HepG2 (cell line): ENCODE measurements at regions not wholly inside any gene's neighbourhood (a gene's known extent, or its start where the extent isn't known, plus 50 kb on each side); places are given as distances from the start of the nearest gene placed in this dataset.

Experiments
- ATAC-seq: fragments of 200-7000 bp; cut with Tn5 transposase; 3 replicates; pipeline ENCODE4 v1.9.1; 2020; ENCODE audit warnings: mild to moderate bottlenecking, moderate library complexity
- BruUV-seq: library from RNA; stranded (reverse); fragments of 400-500 nt; replicated peaks from 2 replicates; lab custom pipeline; 2021; lab: Mats Ljungman, UMichigan
- CTCF ChIA-PET: fragments of 300-600 bp; formaldehyde crosslinking; extraction: SDS; loops from one replicate; lab custom pipeline; 2021; ENCODE audit warnings: low total read pairs, inconsistent platforms, low intra/inter-chr PET ratio; lab: Yijun Ruan, JAX
- POLR2A ChIA-PET: fragments of 350-600 bp; sonication (Branson Sonifier 250); formaldehyde crosslinking; loops from one replicate; lab custom pipeline; 2020; ENCODE audit warnings: antibody characterized with exemption, inconsistent platforms; lab: Yijun Ruan, JAX
- DNase-seq: peaks from one replicate; pipeline ENCODE4 v3.0.0-alpha.2; 2015; ENCODE audit warnings: low spot score
- FAIRE-seq: peaks from 3 replicates; lab custom pipeline; 2011; peaks lifted over from hg19 to GRCh38; lab: Jason Lieb, UNC
- H2AFZ ChIP-seq: one replicate; pipeline ENCODE4 v1.6.1; 2011; ENCODE audit warnings: low read length, inconsistent platforms
- H3K27ac ChIP-seq: fragments of 300-600 bp; 3 replicates; pipeline ENCODE4 v1.8.0; 2011; ENCODE audit warnings: mixed run types, mild to moderate bottlenecking, mixed read lengths, low read length, inconsistent platforms; ENCODE audit not compliant: insufficient read depth; ENCODE audit errors: extremely low read length
- H3K27me3 ChIP-seq, 2 experiments: fragments of 200-600 bp in 1 of 2; 2 replicates in 1 of 2; 3 replicates in 1 of 2; pipeline versions ENCODE4 v1.6.0 to v1.8.0; 2011; ENCODE audit warnings: low read length in 2 of 2, mild to moderate bottlenecking in 2 of 2, moderate library complexity in 2 of 2, inconsistent platforms in 1 of 2; ENCODE audit not compliant: insufficient read depth in 2 of 2, control insufficient read depth in 1 of 2
- H3K36me3 ChIP-seq, 2 experiments: fragments of 200-600 bp in 1 of 2; replicated peaks in 1 of 2; 2 replicates in 1 of 2; 3 replicates in 1 of 2; pipeline versions ENCODE4 v1.5.1 to v1.8.0; 2011; ENCODE audit warnings: low read length in 2 of 2, inconsistent platforms in 1 of 2; ENCODE audit not compliant: insufficient read depth in 2 of 2, control insufficient read depth in 1 of 2
- H3K4me1 ChIP-seq: 2 replicates; pipeline ENCODE4 v1.5.1; 2012; ENCODE audit warnings: low read length, inconsistent platforms; ENCODE audit not compliant: insufficient read depth
- H3K4me2 ChIP-seq: 2 replicates; pipeline ENCODE4 v1.6.0; 2011; ENCODE audit warnings: low read depth, low read length, inconsistent platforms
- H3K4me3 ChIP-seq, 3 experiments: fragments of 200-600 bp in 1 of 3; sonication (generic), shearing (Covaris generic) in 1 of 3; replicated peaks in 1 of 3; 2 replicates each; pipeline ENCODE4 v1.5.1; 2011 to 2016; ENCODE audit warnings: low read length in 3 of 3, inconsistent platforms in 2 of 3, low read depth in 2 of 3, mild to moderate bottlenecking in 2 of 3, control low read depth in 1 of 3, mixed read lengths in 1 of 3; ENCODE audit not compliant: insufficient read depth in 1 of 3
- H3K79me2 ChIP-seq: one replicate; pipeline ENCODE4 v1.6.1; 2011; ENCODE audit warnings: low read length, inconsistent platforms; ENCODE audit not compliant: insufficient read depth
- H3K9ac ChIP-seq: 2 replicates; pipeline ENCODE4 v1.6.0; 2011; ENCODE audit warnings: mild to moderate bottlenecking, low read depth, low read length, inconsistent platforms; ENCODE audit not compliant: insufficient read depth
- H3K9me3 ChIP-seq: 2 replicates; pipeline ENCODE4 v1.5.1; 2012; ENCODE audit warnings: mild to moderate bottlenecking, low read length
- H4K20me1 ChIP-seq: 2 replicates; pipeline ENCODE4 v1.6.0; 2011; ENCODE audit warnings: inconsistent platforms, mild to moderate bottlenecking, low read length, moderate library complexity; ENCODE audit not compliant: insufficient read depth
- BORCS8-MEF2B ChIP-seq: sonication (generic); formaldehyde crosslinking; IDR thresholded peaks from 2 replicates; pipeline ENCODE4 v1.8.0; 2022; ENCODE audit warnings: mild to moderate bottlenecking, missing genetic modification reagents
- CREB1 ChIP-seq, 2 experiments: fragments of 450-650 bp in 1 of 2; IDR thresholded peaks; 2 replicates each; pipeline ENCODE4 v1.6.1; 2016 to 2017; ENCODE audit warnings: control low read depth in 1 of 2, mild to moderate bottlenecking in 1 of 2, missing compliant biosample characterization in 1 of 2, missing genetic modification characterization in 1 of 2
- HNRNPUL1 ChIP-seq: fragments of 200-400 bp; formaldehyde crosslinking; IDR thresholded peaks from 2 replicates; pipeline ENCODE4 v1.6.1; 2017; ENCODE audit warnings: low read depth, mild to moderate bottlenecking, low read length, moderate library complexity
- KLF16 ChIP-seq, 2 experiments: sonication (generic) in 1 of 2; formaldehyde crosslinking in 1 of 2; IDR thresholded peaks; 2 replicates each; pipeline versions ENCODE4 v1.6.1 to v1.8.0; 2016 to 2023; ENCODE audit warnings: missing genetic modification reagents in 2 of 2, missing compliant biosample characterization in 1 of 2
- MTF1 ChIP-seq: sonication (generic); formaldehyde crosslinking; IDR thresholded peaks from 2 replicates; pipeline ENCODE4 v1.5.0; 2020; ENCODE audit warnings: missing genetic modification reagents
- SMARCE1 ChIP-seq: fragments of 450-650 bp; IDR thresholded peaks from 2 replicates; pipeline ENCODE4 v1.6.1; 2017; ENCODE audit warnings: borderline replicate concordance
- ZSCAN22 ChIP-seq: sonication (generic); formaldehyde crosslinking; IDR thresholded peaks from 2 replicates; pipeline ENCODE4 v1.4.0; 2020; ENCODE audit warnings: mild to moderate bottlenecking, missing genetic modification reagents
- WGBS: methylation state at CpG from one replicate; pipeline ENCODE4 v1.1.6; 2017; ENCODE audit warnings: low lambda C conversion rate; 5-methylcytosine and 5-hydroxymethylcytosine counted together
- in situ Hi-C: cut with HindIII; loops from 2 replicates; pipeline ENCODE4 v1.10.0; 2017; ENCODE audit warnings: low pct_unique_long_range_greater_than_20kb; ENCODE audit not compliant: extremely low pct_ligation_motif_present
- intact Hi-C: fragments of 100-400 bp; cut with micrococcal nuclease; formaldehyde crosslinking; loops from one replicate; pipeline ENCODE4 v1.10.0; 2022; ENCODE audit not compliant: unreplicated experiment
- TF ChIP-seq, protein P1 (sequence below): sonication (generic); formaldehyde crosslinking; IDR thresholded peaks from 2 replicates; pipeline ENCODE4 v1.8.0; 2022; ENCODE audit warnings: missing genetic modification reagents, mild to moderate bottlenecking, moderate library complexity, borderline replicate concordance

DNA sequence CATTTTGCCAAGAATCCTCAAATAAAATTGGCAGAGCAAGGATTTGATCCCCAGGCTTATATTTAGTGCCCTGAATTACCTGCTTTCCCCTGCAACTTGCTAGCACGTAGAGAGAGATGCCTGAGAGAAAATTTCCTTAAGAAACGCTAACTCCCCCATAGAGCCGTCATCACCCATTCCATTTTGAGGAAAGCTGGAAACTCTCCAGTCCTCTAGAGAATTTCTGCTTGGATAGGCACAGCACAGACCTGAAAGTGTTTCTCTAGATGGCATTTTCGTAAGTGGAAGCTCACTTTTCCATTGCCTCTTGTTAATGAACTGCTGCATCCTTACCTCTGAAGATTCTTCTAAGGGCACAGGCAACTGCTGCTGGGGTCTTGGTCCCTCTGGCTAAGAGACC lies 277.8 kb upstream of the SIX2 start:
- no peaks in the 10 kb centered on the region for H3K79me2 ChIP-seq
- ATAC-seq, result no peak
- no peak for FAIRE-seq
- no peaks in the 10 kb centered on the region for H3K9me3 ChIP-seq
- intact Hi-C loops, result no loop called here
- ChIA-PET POLR2A (no interaction called here), CTCF (no interaction called here)
- H3K27ac ChIP-seq, result no peak overlapping the region
- H3K27me3 ChIP-seq, result peaks cover 0 to 68% of the 10 kb centered on the region in 2 experiments; a peak in 4 of 5 replicates
- H3K4me3 ChIP-seq, result no peak overlapping the region
- WGBS, result 38% methylated on average over 4 of the region's 4 CpGs
- H4K20me1 ChIP-seq, result no peaks in the 10 kb centered on the region
- H3K4me2 ChIP-seq, result no peak overlapping the region
- no TSS peak for BruUV-seq
- no peak overlapping the region for H3K9ac ChIP-seq
- DNase-seq, result no peak
- H3K36me3 ChIP-seq, result no peaks in the 10 kb centered on the region
- TF ChIP-seq CREB1 (IDR thresholded peaks at IDR 0.05) (no peak), CREB1 (CRISPR knock-in tag; IDR thresholded peaks at IDR 0.05) (no peak), HNRNPUL1 (no peak), MTF1 (CRISPR knock-in tag) (no peak), KLF16 (CRISPR knock-in tag; IDR thresholded peaks at IDR 0.05) (no peak), BORCS8-MEF2B (CRISPR knock-in tag) (no peak), SMARCE1 (no peak), ZSCAN22 (CRISPR knock-in tag) (no peak)
- TF ChIP-seq, protein P1, sequence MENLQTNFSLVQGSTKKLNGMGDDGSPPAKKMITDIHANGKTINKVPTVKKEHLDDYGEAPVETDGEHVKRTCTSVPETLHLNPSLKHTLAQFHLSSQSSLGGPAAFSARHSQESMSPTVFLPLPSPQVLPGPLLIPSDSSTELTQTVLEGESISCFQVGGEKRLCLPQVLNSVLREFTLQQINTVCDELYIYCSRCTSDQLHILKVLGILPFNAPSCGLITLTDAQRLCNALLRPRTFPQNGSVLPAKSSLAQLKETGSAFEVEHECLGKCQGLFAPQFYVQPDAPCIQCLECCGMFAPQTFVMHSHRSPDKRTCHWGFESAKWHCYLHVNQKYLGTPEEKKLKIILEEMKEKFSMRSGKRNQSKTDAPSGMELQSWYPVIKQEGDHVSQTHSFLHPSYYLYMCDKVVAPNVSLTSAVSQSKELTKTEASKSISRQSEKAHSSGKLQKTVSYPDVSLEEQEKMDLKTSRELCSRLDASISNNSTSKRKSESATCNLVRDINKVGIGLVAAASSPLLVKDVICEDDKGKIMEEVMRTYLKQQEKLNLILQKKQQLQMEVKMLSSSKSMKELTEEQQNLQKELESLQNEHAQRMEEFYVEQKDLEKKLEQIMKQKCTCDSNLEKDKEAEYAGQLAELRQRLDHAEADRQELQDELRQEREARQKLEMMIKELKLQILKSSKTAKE (CRISPR knock-in tag), result no peak
- H2AFZ ChIP-seq, result no peak overlapping the region
- no peaks in the 10 kb centered on the region for H3K4me1 ChIP-seq
- in situ Hi-C loops, result no loop called here
